SK-N-MC (cell line): ENCODE measurements at regions not wholly inside any gene's neighbourhood (a gene's known extent, or its start where the extent isn't known, plus 50 kb on each side); places are given as distances from the start of the nearest gene placed in this dataset.

ENCODE experiments used
- DNase-seq: peaks from one replicate; pipeline ENCODE4 v3.0.0-alpha.2; 2011; ENCODE audit warnings: low read depth, low spot score
- H3K27ac ChIP-seq: fragments of 200-600 bp; sonication (generic); 2 replicates; pipeline ENCODE4 v1.5.1; 2016; ENCODE audit warnings: mixed run types
- H3K36me3 ChIP-seq: fragments of 200-600 bp; sonication (generic); 2 replicates; pipeline ENCODE4 v1.6.1; 2017; ENCODE audit warnings: antibody characterized with exemption, low read length, mixed read lengths; ENCODE audit not compliant: insufficient read depth
- H3K4me3 ChIP-seq: fragments of 200-600 bp; sonication (generic); 2 replicates; pipeline ENCODE4 v1.5.1; 2016
- H3K9ac ChIP-seq: fragments of 200-600 bp; sonication (generic); 2 replicates; pipeline ENCODE4 v1.8.0; 2017; ENCODE audit warnings: mixed run types, mixed read lengths; ENCODE audit not compliant: insufficient read length
- H3K9me3 ChIP-seq: fragments of 200-600 bp; sonication (generic); 2 replicates; pipeline ENCODE4 v1.6.1; 2017; ENCODE audit warnings: low read depth, mild to moderate bottlenecking, antibody characterized with exemption, low read length, moderate library complexity, mixed read lengths
- EZH2 ChIP-seq: fragments of 200-600 bp; sonication (generic); IDR thresholded peaks from one replicate; pipeline ENCODE4 v1.6.1; 2017; ENCODE audit warnings: antibody characterized with exemption
- FOXP2 ChIP-seq: optimal IDR thresholded peaks from 2 replicates; pipeline ENCODE3; 2011; ENCODE audit warnings: mild to moderate bottlenecking, moderate library complexity; ENCODE audit not compliant: insufficient read depth; ENCODE audit errors: extremely low read length, control extremely low read depth
- POLR2AphosphoS5 ChIP-seq: IDR thresholded peaks from 2 replicates; pipeline ENCODE4 v1.6.1; 2012; ENCODE audit warnings: mild to moderate bottlenecking, low read depth, low read length, borderline replicate concordance

- no peaks in the 10 kb centered on the region for H3K9me3 ChIP-seq
- TF ChIP-seq POLR2AphosphoS5 (no peak), EZH2 (no peak), FOXP2 (no peak)
- DNase-seq = no peak
- H3K9ac ChIP-seq = no peak overlapping the region
- H3K27ac ChIP-seq = no peak overlapping the region
- no peaks in the 10 kb centered on the region for H3K36me3 ChIP-seq
- no peak overlapping the region for H3K4me3 ChIP-seq
Measured at GRCh38 chr2:134070281-134070741, 183.6 kb upstream of the MGAT5 start.

DNA sequence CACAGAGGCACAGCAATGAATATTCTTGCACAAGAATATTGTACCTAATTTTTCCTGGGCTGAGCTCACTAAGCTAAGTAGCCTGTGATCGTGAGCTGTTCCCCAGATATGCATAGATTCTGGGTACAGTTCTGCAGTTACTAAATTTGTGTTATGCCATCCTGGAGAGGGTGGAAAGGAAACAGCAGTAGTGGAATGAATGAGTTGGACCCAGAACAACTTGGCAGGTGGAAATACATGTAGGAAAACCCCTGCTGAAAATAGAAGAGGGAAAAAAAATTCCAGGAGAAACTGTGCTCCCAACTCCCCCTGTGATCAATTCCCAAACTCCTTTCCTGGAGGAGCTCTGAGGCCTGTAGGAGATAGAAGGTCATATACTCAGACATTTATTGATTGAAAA, 181.5 kb upstream of the MGAT5 start:
- no peak for TF ChIP-seq FOXP2
- no peak for TF ChIP-seq POLR2AphosphoS5
- no peak for TF ChIP-seq EZH2
- DNase-seq = no peak

DNA sequence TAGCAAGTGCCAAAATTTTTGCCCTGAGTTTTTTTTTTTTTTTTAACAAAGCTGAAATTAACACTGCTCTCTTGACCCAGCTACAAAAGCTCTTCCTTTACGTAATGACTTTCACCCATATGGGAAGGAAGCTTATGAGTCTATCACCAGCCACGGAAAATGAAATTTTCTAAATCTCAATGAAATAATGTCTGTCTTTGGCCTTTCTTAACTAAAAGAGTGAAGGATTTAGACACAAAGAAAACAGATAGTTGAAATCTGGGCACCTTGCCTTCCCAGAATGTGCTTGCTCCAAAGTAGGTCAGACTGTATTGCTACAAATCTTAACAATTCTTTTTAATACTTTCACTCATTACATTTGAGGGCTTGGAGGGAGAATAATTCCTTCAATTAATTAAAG, 180.8 kb upstream of the MGAT5 start:
- Histone ChIP-seq H3K36me3 (no peaks in the 10 kb centered on the region), H3K27ac (no peak overlapping the region), H3K9me3 (no peaks in the 10 kb centered on the region), H3K4me3 (no peak overlapping the region), H3K9ac (no peak overlapping the region)
- no peak for DNase-seq
- TF ChIP-seq EZH2 = no peak
- TF ChIP-seq POLR2AphosphoS5 = no peak
- TF ChIP-seq FOXP2 = no peak

More for the DNA sequence above, 181.5 kb upstream of the MGAT5 start:
- no peaks in the 10 kb centered on the region for H3K9me3 ChIP-seq
- no peak overlapping the region for H3K9ac ChIP-seq
- no peak overlapping the region for H3K27ac ChIP-seq
- no peak overlapping the region for H3K4me3 ChIP-seq
- H3K36me3 ChIP-seq = no peaks in the 10 kb centered on the region

- no peak overlapping the region for H3K4me3 ChIP-seq
- no peak overlapping the region for H3K9ac ChIP-seq
- H3K27ac ChIP-seq = no peak overlapping the region
- TF ChIP-seq POLR2AphosphoS5 (no peak), EZH2 (no peak), FOXP2 (no peak)
- no peak for DNase-seq
- H3K36me3 ChIP-seq = no peaks in the 10 kb centered on the region
- H3K9me3 ChIP-seq = no peaks in the 10 kb centered on the region
Measured at GRCh38 chr2:134074619-134075018, 179.3 kb upstream of the MGAT5 start.

- H3K36me3 ChIP-seq = no peaks in the 10 kb centered on the region
- no peak for DNase-seq
- H3K4me3 ChIP-seq = no peak overlapping the region
- TF ChIP-seq EZH2 = no peak
- TF ChIP-seq FOXP2 = no peak
- no peak for TF ChIP-seq POLR2AphosphoS5
- H3K9me3 ChIP-seq = no peaks in the 10 kb centered on the region
- no peak overlapping the region for H3K9ac ChIP-seq
- no peak overlapping the region for H3K27ac ChIP-seq
Measured at GRCh38 chr2:134075204-134075603, 178.7 kb upstream of the MGAT5 start.

DNA sequence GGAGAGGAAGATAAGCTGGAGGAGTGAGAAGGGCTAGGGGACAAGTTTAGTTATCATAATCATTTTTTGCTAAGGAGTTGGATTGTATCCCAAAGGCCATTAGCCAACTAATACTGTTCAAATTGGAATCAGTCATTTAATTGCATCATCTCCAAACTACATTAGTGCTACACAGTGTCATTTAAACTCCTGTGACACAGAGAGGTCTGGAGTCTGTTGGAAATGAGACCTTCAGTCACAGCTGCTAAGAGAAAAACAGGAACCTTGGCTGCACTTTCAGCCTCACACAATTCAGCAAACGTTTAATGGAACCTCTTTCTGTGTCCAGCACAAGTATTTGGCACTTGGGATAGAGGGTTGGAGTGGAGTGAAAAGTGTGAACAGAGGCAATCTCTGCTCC, 175.5 kb upstream of the MGAT5 start:
- Histone ChIP-seq H3K9me3 (no peaks in the 10 kb centered on the region), H3K36me3 (no peaks in the 10 kb centered on the region), H3K27ac (no peak overlapping the region), H3K4me3 (no peak overlapping the region), H3K9ac (no peak overlapping the region)
- no peak for DNase-seq
- TF ChIP-seq EZH2 = no peak
- no peak for TF ChIP-seq POLR2AphosphoS5
- no peak for TF ChIP-seq FOXP2

GRCh38 chr2:134079373-134079772, 174.5 kb upstream of the MGAT5 start:
- Histone ChIP-seq H3K9ac (no peak overlapping the region), H3K27ac (no peak overlapping the region), H3K36me3 (no peaks in the 10 kb centered on the region), H3K4me3 (no peak overlapping the region), H3K9me3 (no peaks in the 10 kb centered on the region)
- no peak for DNase-seq
- TF ChIP-seq EZH2 = no peak
- TF ChIP-seq POLR2AphosphoS5 = no peak

DNA sequence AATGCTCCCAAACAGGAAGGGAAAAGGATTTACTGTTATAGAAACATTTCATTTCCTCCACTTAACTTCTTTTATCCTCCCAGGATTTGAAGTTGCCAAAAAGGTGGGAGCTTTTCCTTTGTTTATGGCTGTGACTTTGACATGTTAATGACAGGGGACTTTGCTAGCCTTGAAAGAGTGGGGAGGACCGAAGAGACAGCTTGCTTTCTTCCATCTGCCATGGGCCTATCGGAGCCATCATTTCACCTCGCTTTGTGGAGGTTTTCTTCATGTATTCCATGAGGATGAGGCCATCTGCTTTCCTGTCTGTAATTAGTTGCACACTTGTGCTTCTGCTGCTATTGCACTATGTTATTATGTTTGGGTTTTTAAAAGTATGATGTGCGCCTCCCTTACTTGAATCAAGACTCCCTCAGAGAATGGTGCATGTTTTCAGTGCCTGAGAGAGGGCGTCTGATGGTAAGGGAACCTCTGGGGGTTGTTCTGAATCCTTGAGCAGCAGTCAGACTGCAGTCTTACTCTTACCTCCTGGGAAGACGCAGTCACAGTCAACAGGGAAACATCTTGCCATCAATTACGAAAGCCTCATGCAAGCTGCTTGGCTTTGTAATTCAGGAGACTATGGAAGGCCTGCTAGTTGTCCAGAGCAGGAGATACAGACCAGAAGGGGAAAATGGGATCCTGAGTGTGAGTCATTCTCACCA, 173.3 kb upstream of the MGAT5 start:
- DNase-seq = no peak
- no peak overlapping the region for H3K4me3 ChIP-seq
- no peak for TF ChIP-seq FOXP2
- TF ChIP-seq POLR2AphosphoS5 = no peak

More for the DNA sequence above, 173.3 kb upstream of the MGAT5 start:
- Histone ChIP-seq H3K9me3 (no peaks in the 10 kb centered on the region), H3K27ac (no peak overlapping the region), H3K9ac (no peak overlapping the region), H3K36me3 (no peaks in the 10 kb centered on the region)
